GM23338 (cell line): ENCODE measurements at regions not wholly inside any gene's neighbourhood (a gene's known extent, or its start where the extent isn't known, plus 50 kb on each side); places are given as distances from the start of the nearest gene placed in this dataset.
"Not testable (repeated sequence)": the region's sequence is repeated elsewhere in the genome, so short reads cannot be mapped to it uniquely, and the experiment has no call there.

Source experiments
- ATAC-seq: fragments of 200-7000 bp; cut with Tn5 transposase; 3 replicates; pipeline ENCODE4 v1.9.1; 2020
- DNase-seq: peaks from one replicate; pipeline ENCODE4 v3.0.0-alpha.2; 2015; ENCODE audit warnings: low spot score
- H2AFZ ChIP-seq: fragments of 200-600 bp; sonication (generic); 2 replicates; pipeline ENCODE4 v1.8.0; 2016; ENCODE audit warnings: antibody characterized with exemption, mild to moderate bottlenecking, moderate library complexity
- H3F3A ChIP-seq: fragments of 200-600 bp; sonication (generic); replicated peaks from 2 replicates; pipeline ENCODE4 v1.8.0; 2017; ENCODE audit warnings: antibody characterized with exemption, mixed run types, low read depth
- H3K27ac ChIP-seq: fragments of 200-600 bp; sonication (generic); 2 replicates; pipeline ENCODE4 v1.6.1; 2016; ENCODE audit warnings: low read depth
- H3K27me3 ChIP-seq: fragments of 200-600 bp; sonication (generic); 2 replicates; pipeline ENCODE4 v1.8.0; 2016; ENCODE audit warnings: mild to moderate bottlenecking, mixed run types, moderate library complexity; ENCODE audit not compliant: insufficient read depth
- H3K36me3 ChIP-seq: fragments of 200-600 bp; sonication (generic); 2 replicates; pipeline ENCODE4 v1.8.0; 2016; ENCODE audit warnings: mild to moderate bottlenecking; ENCODE audit not compliant: insufficient read depth
- H3K4me1 ChIP-seq: fragments of 200-600 bp; sonication (generic); 2 replicates; pipeline ENCODE4 v1.8.0; 2016; ENCODE audit warnings: mild to moderate bottlenecking, moderate library complexity; ENCODE audit not compliant: insufficient read depth
- H3K4me2 ChIP-seq: fragments of 200-600 bp; sonication (generic); 2 replicates; pipeline ENCODE4 v1.7.1; 2017; ENCODE audit warnings: mixed run types
- H3K4me3 ChIP-seq: fragments of 200-600 bp; sonication (generic); 2 replicates; pipeline ENCODE4 v1.6.1; 2016; ENCODE audit warnings: mixed run types
- H3K79me2 ChIP-seq: fragments of 200-600 bp; sonication (generic); replicated peaks from 2 replicates; pipeline ENCODE4 v1.8.0; 2017; ENCODE audit warnings: mild to moderate bottlenecking; ENCODE audit not compliant: insufficient read depth
- H3K9me2 ChIP-seq: fragments of 200-600 bp; sonication (generic); 2 replicates; pipeline ENCODE4 v1.8.0; 2017; ENCODE audit not compliant: insufficient read depth
- H4K20me1 ChIP-seq: fragments of 200-600 bp; sonication (generic); replicated peaks from 2 replicates; pipeline ENCODE4 v1.8.0; 2017; ENCODE audit warnings: mild to moderate bottlenecking; ENCODE audit not compliant: insufficient read depth
- H3K27ac Mint-ChIP-seq: 2 replicates; pipeline ENCODE4 v1.8.0; 2020; ENCODE audit warnings: inconsistent platforms, mild to moderate bottlenecking, moderate library complexity, mixed read lengths
- H3K27me3 Mint-ChIP-seq: 3 replicates; pipeline ENCODE4 v1.8.0; 2022; ENCODE audit warnings: low read depth, mild to moderate bottlenecking, moderate library complexity, mixed read lengths, inconsistent platforms; ENCODE audit not compliant: insufficient read depth, poor library complexity
- H3K36me3 Mint-ChIP-seq: 3 replicates; pipeline ENCODE4 v1.8.0; 2021; ENCODE audit warnings: low read depth, mild to moderate bottlenecking, inconsistent platforms, moderate library complexity, mixed read lengths
- H3K4me1 Mint-ChIP-seq: 3 replicates; pipeline ENCODE4 v1.8.0; 2020; ENCODE audit warnings: mild to moderate bottlenecking, inconsistent platforms, mixed read lengths
- H3K4me3 Mint-ChIP-seq: 3 replicates; pipeline ENCODE4 v1.8.0; 2021; ENCODE audit warnings: moderate library complexity, mild to moderate bottlenecking, inconsistent platforms, mixed read lengths
- H3K9me3 Mint-ChIP-seq: 3 replicates; pipeline ENCODE4 v1.8.0; 2020; ENCODE audit warnings: moderate library complexity, mild to moderate bottlenecking, inconsistent platforms, mixed read lengths

DNA sequence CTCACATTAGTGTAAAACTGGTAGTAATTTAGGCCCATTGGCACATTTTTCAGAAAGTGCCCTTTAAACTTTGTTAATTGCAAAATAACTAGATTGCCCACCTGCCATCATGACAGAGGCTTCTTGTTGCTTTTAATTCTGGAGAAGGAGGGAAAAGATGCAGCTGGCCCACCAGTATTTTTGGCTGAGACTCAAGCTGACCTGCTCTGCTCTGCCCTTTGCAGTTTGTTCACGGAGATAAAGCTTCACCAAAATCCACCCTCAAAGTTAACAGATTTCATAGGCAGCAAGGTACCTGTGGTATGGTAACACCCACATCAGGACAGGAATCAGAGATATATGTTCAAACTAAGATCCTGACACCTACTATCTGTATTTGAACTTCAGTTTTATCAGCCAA is 170.2 kb upstream of the OR4C13 start:
- H3K9me3 Mint-ChIP-seq: peaks cover 47% of the 10 kb centered on the region
- not testable (repeated sequence) for H3K4me3 ChIP-seq, H3K27me3 ChIP-seq, H2AFZ ChIP-seq, H3K27ac Mint-ChIP-seq, H3K4me1 Mint-ChIP-seq, H3K27me3 Mint-ChIP-seq, H3K27ac ChIP-seq, H3K36me3 ChIP-seq, H4K20me1 ChIP-seq, H3F3A ChIP-seq, H3K4me2 ChIP-seq, H3K4me3 Mint-ChIP-seq, H3K79me2 ChIP-seq, H3K4me1 ChIP-seq, H3K36me3 Mint-ChIP-seq, DNase-seq, ATAC-seq, H3K9me2 ChIP-seq

DNA sequence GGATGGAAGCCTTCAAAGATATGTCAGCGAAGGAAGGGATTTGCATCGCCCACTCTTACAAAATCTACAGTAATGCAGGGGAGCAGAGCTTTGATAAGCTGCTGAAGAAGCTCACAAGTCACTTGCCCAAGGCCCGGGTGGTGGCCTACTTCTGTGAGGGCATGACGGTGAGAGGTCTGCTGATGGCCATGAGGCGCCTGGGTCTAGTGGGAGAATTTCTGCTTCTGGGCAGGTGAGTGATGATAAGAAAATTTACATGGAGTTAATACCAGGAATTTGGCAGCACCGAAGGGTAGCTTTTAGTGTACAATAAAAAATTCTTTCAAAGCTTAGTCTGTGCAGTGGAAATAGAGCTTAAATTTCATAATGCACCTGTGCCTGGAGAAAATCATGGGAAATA is 168.3 kb upstream of the OR4C13 start:
- DNase-seq, H3K27ac Mint-ChIP-seq: not testable (repeated sequence)
- peaks cover 61% of the 10 kb centered on the region for H3K9me3 Mint-ChIP-seq

DNA sequence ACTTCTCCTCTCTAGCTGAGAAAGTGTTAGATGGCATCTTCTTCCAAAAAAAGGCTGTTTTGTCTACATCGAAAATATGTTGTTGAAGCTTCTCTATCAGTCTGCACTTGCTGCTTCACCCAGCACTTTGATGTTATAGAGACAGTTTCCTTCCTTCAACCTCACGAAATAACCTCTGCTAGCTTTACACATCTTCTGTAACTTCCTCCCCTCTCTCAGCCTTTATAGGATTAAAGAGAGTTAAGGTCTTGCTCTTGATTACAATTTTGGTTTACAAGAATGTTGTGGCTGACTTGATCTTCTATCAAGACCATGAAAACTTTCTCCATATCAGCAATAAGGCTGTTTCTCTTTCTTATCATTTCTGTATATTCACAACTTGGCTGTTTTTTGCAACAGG is 162.4 kb upstream of the OR4C13 start:
- H3K36me3 ChIP-seq, H3K27ac Mint-ChIP-seq, H3K9me2 ChIP-seq, H4K20me1 ChIP-seq, H3F3A ChIP-seq, H3K4me1 ChIP-seq, DNase-seq, H3K4me1 Mint-ChIP-seq, H3K4me2 ChIP-seq, H3K27me3 Mint-ChIP-seq, H3K79me2 ChIP-seq, H3K4me3 Mint-ChIP-seq, H3K27ac ChIP-seq, H3K27me3 ChIP-seq, H3K4me3 ChIP-seq, ATAC-seq, H2AFZ ChIP-seq: not testable (repeated sequence)
- H3K9me3 Mint-ChIP-seq: peaks cover 59% of the 10 kb centered on the region
- H3K36me3 Mint-ChIP-seq: peaks cover 20% of the 10 kb centered on the region

More for the DNA sequence above, 168.3 kb upstream of the OR4C13 start:
- H3K9me2 ChIP-seq, ATAC-seq, H3K4me2 ChIP-seq, H3K4me1 Mint-ChIP-seq, H3K36me3 Mint-ChIP-seq, H4K20me1 ChIP-seq, H3K27me3 Mint-ChIP-seq, H3K4me3 Mint-ChIP-seq, H3F3A ChIP-seq, H3K4me1 ChIP-seq, H3K79me2 ChIP-seq, H2AFZ ChIP-seq, H3K27ac ChIP-seq, H3K27me3 ChIP-seq, H3K36me3 ChIP-seq, H3K4me3 ChIP-seq: not testable (repeated sequence)

DNA sequence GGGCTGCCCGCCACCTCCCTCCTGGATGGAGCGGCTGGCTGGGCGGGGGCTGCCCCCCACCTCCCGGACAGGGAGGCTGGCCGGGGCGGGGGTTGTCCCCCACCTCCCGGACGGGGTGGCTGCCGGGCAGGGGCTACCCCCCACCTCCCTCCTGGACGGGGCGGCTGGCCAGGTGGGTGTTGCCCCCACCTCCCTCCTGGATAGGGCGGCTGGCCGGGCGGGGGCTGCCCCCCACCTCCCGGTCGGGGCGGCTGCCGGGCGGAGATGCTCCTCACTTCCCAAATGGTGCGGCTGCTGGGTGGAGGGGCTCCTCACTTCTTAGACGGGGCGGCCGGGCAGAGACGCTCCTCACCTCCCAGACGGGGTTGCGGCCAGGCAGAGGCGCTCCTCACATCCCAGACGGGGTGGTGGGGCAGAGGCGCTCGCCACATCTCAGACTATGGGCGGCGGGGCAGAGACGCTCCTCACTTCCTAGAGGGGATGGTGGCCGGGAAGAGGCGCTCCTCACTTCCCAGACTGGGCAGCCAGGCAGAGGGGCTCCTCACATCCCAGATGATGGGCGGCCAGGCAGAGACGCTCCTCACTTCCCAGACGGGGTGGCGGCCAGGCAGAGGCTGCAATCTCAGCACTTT is 153.9 kb upstream of the OR4C13 start:
- H3K4me3 ChIP-seq, H3K79me2 ChIP-seq, DNase-seq, H3K9me2 ChIP-seq, H3K4me2 ChIP-seq, H3K27me3 Mint-ChIP-seq, H3K4me1 Mint-ChIP-seq, H3K4me1 ChIP-seq, H3K27ac ChIP-seq, H3F3A ChIP-seq, H3K27ac Mint-ChIP-seq, H3K4me3 Mint-ChIP-seq, ATAC-seq, H2AFZ ChIP-seq, H3K36me3 ChIP-seq, H4K20me1 ChIP-seq, H3K27me3 ChIP-seq: not testable (repeated sequence)
- peaks cover 18% of the 10 kb centered on the region; the same call in 2 of the 3 replicates for H3K36me3 Mint-ChIP-seq
- H3K9me3 Mint-ChIP-seq: peaks cover 50% of the 10 kb centered on the region

DNA sequence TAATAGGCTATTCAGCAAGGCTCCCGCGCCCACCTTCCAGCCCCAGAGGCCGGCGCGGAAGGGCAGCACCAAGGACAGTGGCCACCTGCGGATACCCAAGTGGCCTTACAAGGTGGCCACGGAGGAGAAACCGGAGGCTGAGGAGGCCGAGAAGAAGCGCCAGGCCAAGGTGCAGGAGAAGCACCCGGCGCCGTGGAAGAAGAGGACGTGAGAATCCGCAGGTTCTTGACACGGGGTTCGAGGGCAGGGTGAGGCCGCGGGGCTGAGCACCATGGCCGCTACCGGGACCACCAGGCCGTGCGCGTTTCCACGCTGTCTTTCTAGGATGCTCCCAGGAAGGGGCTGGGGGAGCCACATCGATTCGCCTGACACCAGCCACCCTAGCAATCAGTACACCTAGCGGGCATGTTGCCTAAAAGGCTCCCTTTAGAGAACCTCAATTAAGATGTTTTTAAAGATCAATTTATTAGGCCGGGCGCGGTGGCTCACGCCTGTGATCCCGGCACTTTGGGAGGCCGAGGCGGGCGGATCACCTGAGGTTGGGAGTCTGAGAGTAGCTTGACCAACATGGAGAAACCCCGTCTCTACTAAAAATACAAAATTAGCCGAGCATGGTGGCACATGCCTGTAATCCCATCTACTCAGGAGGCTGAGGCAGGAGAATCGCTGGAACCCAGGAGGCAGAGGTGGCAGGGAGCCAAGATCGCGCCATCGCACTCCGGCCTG is 134.3 kb upstream of the OR4C13 start:
- not testable (repeated sequence) for H3K36me3 ChIP-seq, H3K27ac ChIP-seq, H3K4me2 ChIP-seq, ATAC-seq, H3K27ac Mint-ChIP-seq, H3K4me1 Mint-ChIP-seq, H2AFZ ChIP-seq, H4K20me1 ChIP-seq, DNase-seq, H3K27me3 Mint-ChIP-seq, H3K79me2 ChIP-seq, H3K4me3 Mint-ChIP-seq, H3K4me1 ChIP-seq, H3K4me3 ChIP-seq, H3F3A ChIP-seq, H3K9me2 ChIP-seq, H3K27me3 ChIP-seq
- peaks cover 19% of the 10 kb centered on the region; the same call in 2 of the 3 replicates for H3K36me3 Mint-ChIP-seq
- peaks cover 88% of the 10 kb centered on the region for H3K9me3 Mint-ChIP-seq

DNA sequence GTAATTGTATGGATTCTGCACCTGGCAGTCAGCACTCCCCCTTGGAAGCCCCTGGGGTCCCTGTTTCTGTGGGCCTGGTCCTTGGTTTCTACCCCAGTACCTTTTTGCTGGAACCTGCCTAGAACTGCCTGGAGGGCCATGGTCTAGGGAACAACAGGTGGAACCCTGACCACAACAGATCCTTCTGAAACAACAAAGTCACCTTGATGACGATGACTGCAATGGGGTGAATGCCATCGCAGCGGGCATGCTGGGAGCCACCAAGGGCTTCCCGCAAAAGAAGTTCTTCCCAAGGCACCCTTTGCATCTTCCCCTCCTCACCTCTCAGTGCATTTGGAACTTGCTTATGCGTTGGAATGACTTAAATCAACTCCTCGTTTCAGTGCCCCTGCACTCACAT is 129.0 kb upstream of the OR4C13 start:
- H3K4me1 ChIP-seq, H3K36me3 ChIP-seq, H3K27me3 ChIP-seq, DNase-seq, H3K4me3 ChIP-seq, H3K9me2 ChIP-seq, H3K27ac Mint-ChIP-seq, H2AFZ ChIP-seq, H3K4me3 Mint-ChIP-seq, H4K20me1 ChIP-seq, H3K79me2 ChIP-seq, H3K27ac ChIP-seq, ATAC-seq, H3F3A ChIP-seq, H3K4me1 Mint-ChIP-seq, H3K4me2 ChIP-seq: not testable (repeated sequence)
- peaks cover 10% of the 10 kb centered on the region for H3K27me3 Mint-ChIP-seq
- peaks cover 27% of the 10 kb centered on the region for H3K36me3 Mint-ChIP-seq
- peaks cover 97% of the 10 kb centered on the region for H3K9me3 Mint-ChIP-seq
